ENCODE measurements at regions not wholly inside any gene's neighbourhood (a gene's known extent, or its start where the extent isn't known, plus 50 kb on each side); places are given as distances from the start of the nearest gene placed in this dataset.

GRCh38 chr12:34289431-34290380, 267.4 kb downstream of the ALG10 start:
- DNase-seq (ENCODE audit: low read depth in 2 of 3, low spot score in 2 of 3), result no peak

DNA sequence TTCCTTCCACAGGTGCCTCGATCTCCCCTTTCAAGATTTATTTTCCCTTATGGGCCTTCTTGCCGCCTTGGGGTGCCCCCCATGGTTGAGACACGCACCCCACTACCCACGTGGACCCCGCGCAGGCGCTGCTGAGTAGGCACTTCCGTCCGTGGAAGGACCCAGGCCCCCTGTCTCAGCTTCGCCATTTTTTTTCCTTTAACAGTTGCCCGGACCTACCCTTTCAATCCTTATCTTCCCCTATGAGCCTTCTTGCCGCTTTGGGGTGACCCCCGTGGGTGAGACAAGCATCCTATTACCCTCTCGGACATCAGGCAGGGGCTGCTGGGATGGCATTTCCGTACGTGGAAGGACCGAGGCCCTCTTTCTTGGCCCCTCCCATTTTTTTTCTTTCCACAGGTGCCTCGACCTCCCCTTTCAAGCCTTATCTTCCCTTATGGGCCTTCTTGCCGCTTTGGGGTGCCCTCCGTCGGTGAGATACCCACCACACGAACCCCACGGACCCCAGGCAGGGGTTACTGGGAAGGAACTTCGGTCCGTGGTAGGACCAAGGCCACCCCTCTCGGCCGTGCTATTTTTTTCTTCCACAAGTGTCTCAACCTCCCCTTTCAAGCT, 268.2 kb downstream of the ALG10 start:
- DNase-seq (ENCODE audit: low read depth in 2 of 3, low spot score in 2 of 3), result no peak

DNA sequence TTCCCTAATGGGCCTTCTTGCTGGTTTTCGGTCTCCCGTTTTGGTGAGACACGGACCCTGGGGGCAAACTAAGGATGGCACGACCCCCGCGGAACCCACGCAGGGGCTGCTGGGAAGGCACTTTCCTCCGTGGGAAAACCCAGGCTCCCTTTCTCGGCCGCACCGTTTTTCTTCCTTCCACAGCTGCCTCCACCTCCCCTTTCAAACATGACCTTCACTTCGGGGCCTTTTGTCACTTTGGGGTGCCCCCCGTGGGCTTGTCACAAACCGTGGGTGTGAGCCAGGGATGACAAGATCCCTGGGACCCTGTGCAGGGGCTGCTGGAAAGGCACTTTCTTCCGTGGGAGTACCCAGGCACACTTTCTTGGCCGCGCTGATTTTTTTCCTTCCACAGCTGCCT, 268.7 kb downstream of the ALG10 start:
- DNase-seq (ENCODE audit: low read depth in 2 of 3, low spot score in 2 of 3), result no peak

GRCh38 chr12:34291426-34291901, 269.2 kb downstream of the ALG10 start:
- DNase-seq (ENCODE audit: low read depth in 2 of 3, low spot score in 2 of 3), result no peak

DNA sequence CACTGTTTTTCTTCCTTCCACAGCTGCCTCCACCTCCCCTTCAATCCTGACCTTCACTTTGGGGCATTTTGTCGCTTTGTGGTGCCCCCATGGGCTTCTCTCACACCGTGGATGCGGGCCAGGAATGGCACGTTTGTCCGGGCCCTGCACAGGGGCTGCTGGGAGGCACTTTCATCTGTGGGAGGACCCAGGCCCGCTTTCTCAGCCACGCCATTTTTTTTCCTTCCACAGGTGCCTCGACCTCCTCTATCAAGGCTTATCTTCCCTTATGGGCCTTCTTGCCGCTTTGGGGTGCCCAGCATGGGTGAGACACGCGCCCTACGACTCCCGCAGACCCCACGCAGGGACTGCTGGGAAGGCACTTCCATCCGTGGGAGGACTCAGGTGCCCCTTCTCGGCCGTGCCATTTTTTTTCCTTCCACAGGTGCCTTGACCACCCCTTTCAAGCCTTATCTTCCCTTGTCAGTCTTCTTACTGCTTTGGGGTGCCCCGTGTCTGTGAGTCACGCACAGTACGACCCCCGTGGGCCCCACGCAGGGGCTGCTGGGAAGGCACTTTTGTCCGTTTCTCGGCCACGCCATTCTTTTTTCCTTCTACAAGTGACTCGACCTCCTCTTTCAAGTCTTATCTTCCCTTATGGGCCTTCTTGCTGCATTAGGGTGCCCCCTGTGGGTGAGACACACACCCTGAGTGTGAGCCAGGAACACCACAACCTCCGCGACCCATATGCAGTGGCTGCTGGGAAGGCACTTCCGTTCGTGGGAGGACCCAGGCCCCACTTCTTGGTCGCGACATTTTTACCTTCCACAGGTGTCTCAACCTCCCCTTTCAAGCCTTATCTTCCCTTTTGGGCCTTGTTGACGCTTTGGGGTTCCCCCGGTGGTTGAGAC, 270.7 kb downstream of the ALG10 start:
- DNase-seq (ENCODE audit: low read depth in 2 of 3, low spot score in 2 of 3), result no peak

- no peak for DNase-seq (ENCODE audit: low read depth in 2 of 3, low spot score in 2 of 3)
Observed at GRCh38 chr12:34294137-34294536, 271.8 kb downstream of the ALG10 start.

DNA sequence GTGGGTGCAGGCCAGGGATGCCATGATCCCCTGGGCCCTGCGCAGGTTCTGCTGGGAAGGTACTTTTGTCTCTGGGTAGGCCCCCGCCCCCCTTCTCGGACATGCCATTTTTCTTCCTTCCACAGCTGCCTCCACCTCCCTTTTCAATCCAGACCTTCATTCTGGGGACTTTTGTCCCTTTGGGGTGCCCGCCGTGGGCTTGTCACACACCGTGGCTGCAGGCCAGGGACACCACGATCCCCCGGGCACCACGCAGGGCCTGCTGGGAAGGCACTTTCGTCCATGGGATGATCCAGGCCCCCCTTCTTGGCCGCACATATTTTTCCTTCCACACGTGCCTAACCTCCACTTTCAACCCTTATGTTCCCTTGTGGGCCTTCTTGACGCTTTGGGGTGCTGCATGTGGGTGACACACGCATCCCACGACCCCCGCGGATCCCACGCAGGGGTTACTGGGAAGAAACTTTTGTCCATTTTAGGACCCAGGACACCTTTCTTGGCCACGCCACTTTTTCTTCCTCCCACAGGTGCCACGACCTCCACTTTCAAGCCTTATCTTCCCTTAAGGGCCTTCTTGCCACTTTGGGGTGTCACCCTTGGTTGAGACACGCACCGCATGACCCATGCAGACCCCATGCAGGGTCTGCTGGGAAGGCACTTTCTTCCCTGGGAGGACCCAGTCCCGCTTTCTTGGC, 272.5 kb downstream of the ALG10 start:
- no peak for DNase-seq (ENCODE audit: low read depth in 2 of 3, low spot score in 2 of 3)

GRCh38 chr12:34295366-34296142, 273.3 kb downstream of the ALG10 start:
- DNase-seq (ENCODE audit: low read depth in 2 of 3, low spot score in 2 of 3), result no peak

DNA sequence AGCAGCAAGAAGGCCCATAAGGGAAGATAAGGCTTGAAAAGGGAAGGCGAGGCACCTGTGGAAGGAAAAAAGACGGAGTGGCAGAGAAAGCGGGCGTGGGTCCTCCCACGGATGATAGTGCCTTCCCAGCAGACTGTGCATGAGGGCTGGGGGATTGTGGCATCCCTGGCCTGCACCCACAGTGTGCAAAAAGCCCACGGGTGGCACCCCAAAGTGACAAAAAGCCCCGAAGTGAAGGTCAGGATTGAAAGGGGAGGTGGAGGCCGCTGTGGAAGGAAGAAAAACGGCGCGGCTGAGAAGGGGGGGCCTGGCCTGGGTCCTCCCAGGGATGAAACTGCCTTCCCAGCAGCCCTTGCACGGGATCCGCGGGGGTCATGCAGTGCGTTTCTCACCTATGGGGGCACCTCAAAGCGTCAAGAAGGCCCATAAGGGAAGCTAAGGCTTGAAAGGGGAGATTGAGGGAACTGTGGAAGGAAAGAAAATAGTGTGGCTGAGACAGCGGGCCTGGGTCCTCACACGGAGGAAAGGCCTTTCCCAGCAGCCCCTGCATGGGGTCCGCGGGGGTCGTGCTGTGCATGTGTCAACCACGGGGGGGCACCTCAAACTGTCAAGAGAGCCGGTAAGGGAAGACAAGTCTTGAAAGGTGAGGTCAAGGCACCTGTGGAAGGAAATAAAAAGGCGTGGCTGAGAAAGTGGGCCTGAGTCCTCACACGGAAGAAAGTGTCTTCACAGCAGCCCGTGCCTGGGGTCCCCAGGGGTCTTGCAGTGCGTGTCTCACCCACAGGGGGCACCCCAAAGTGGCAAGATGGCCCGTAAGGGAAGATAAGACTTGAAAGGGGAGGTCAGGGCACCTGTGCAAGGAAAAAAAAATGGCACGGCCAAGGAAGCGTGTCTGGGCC, 274.1 kb downstream of the ALG10 start:
- DNase-seq (ENCODE audit: low read depth in 2 of 3, low spot score in 2 of 3), result no peak

GRCh38 chr12:34297126-34297789, 275.0 kb downstream of the ALG10 start:
- no peak for DNase-seq (ENCODE audit: low read depth in 2 of 3, low spot score in 2 of 3)

DNA sequence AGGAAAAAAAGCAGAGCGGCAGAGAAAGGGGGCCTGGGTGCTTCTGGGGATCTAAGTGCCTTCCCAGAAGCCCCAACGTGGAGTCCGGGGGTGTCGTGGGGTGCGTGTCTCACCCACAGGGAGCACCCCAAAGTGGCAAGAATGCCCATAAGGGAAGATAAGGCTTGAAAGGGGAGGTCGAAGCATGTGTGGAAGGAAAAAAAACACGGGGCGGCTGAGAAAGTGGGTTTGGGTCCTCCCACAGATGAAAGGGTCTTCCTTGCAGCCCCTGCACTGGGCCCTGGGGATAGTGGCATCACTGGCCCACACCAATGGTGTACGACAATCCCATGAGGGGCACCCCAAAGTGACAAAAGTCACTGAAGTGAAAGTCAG, 275.5 kb downstream of the ALG10 start:
- no peak for DNase-seq (ENCODE audit: low read depth in 2 of 3, low spot score in 2 of 3)

GRCh38 chr12:34298176-34298970, 276.1 kb downstream of the ALG10 start:
- no peak for DNase-seq (ENCODE audit: low read depth in 2 of 3, low spot score in 2 of 3)

DNA sequence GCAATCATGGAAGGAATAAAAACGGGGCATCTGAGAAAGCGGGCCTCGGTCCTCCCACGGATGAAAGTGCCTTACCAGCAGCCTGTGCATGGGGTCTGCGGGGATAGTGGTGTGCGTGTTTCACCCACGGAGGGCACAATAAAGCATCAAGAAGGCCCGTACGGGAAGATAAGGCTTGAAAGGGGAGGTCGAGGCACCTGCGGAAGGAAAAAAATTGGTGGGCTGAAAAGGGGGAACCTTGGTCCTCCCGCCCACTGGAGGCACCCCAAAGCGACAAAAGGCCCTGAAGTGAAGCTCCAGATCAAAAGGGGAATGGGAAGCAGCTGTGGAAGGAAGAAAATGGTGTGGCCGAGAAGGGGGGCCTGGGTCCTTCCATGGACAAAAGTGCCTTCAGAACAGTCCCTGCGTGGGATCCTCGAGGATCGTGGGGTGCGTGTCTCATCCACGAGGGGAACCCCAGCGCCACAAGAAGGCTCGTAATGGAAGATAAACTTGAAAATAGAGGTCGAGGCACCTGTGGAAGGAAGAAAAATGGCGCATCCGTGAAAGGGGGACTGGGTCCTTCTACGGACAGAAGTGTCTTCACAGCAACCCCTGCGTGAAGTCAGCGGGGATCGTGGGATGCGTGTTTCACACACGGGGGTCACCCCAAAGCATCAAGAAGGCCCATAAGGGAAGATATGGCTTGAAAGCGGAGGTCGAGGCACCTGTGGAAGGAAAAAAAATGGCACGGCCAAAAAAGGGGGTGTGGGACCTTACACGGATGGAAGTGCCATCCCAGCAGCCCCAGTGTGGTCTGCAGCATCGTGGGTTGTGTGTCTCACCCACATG, 276.9 kb downstream of the ALG10 start:
- no peak for DNase-seq (ENCODE audit: low read depth in 2 of 3, low spot score in 2 of 3)

DNA sequence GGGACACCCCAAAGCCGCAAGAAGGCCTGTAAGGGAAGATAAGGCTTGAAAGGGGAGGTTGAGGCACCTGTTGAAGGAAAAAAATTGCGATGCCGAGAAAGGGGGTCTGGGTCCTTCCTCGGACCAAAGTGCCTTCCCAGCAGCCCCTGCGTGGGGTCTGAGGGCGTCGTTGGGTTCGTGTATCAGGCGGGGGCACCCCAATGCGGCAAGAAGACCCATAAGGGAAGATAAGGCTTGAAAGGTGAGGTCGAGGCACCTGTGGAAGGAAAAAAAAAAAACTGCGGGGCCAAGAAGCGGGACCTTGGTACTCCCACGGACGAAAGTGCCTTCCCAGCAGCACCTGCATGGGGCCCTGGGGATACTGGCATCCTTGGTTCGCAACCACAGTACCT, 277.5 kb downstream of the ALG10 start:
- DNase-seq (ENCODE audit: low read depth in 2 of 3, low spot score in 2 of 3), result no peak

- DNase-seq (ENCODE audit: low read depth in 2 of 3, low spot score in 2 of 3), result no peak
Observed at GRCh38 chr12:34300376-34301250, 278.3 kb downstream of the ALG10 start.

Data from activated CD8-positive, alpha-beta memory T cell treated with anti-CD3 and anti-CD28 coated beads for 48 hours (primary cell).